ENCODE measurements at regions not wholly inside any gene's neighbourhood (a gene's known extent, or its start where the extent isn't known, plus 50 kb on each side); places are given as distances from the start of the nearest gene placed in this dataset.

GRCh38 chr5:74040811-74041491 is 415.0 kb downstream of the ARHGEF28 start:
- DNase-seq: no peak

GRCh38 chr5:74040065-74040551 is 414.1 kb downstream of the ARHGEF28 start:
- DNase-seq: no peak

GRCh38 chr5:74037321-74037720 is 411.3 kb downstream of the ARHGEF28 start:
- DNase-seq: no peak

GRCh38 chr5:74035521-74035937 is 409.5 kb downstream of the ARHGEF28 start:
- no peak for DNase-seq

GRCh38 chr5:74034733-74035132 is 408.7 kb downstream of the ARHGEF28 start:
- no peak for DNase-seq

- no peak for DNase-seq
These were observed 406.6 kb downstream of the ARHGEF28 start for GRCh38 chr5:74032617-74033016.

GRCh38 chr5:74031536-74031935 is 405.5 kb downstream of the ARHGEF28 start:
- no peak for DNase-seq

- DNase-seq: no peak
These were observed 404.8 kb downstream of the ARHGEF28 start for GRCh38 chr5:74030821-74031220.

- DNase-seq: no peak
These were observed 404.4 kb downstream of the ARHGEF28 start for GRCh38 chr5:74030371-74030770.

GRCh38 chr5:74028976-74029375 is 403.0 kb downstream of the ARHGEF28 start:
- no peak for DNase-seq

- DNase-seq: no peak
These were observed 402.4 kb downstream of the ARHGEF28 start for GRCh38 chr5:74028406-74028805.

GRCh38 chr5:74027732-74028338 is 401.8 kb downstream of the ARHGEF28 start:
- no peak for DNase-seq

GRCh38 chr5:74026310-74026709 is 400.3 kb downstream of the ARHGEF28 start:
- DNase-seq: no peak

GRCh38 chr5:74021126-74021525 is 395.1 kb downstream of the ARHGEF28 start:
- DNase-seq: no peak

GRCh38 chr5:74020503-74020902 is 394.5 kb downstream of the ARHGEF28 start:
- DNase-seq: no peak

GRCh38 chr5:74019923-74020322 is 393.9 kb downstream of the ARHGEF28 start:
- no peak for DNase-seq

- peak; percentile 34 for DNase-seq
These were observed 391.8 kb downstream of the ARHGEF28 start for GRCh38 chr5:74017786-74018211.

- no peak for DNase-seq
These were observed 391.1 kb downstream of the ARHGEF28 start for GRCh38 chr5:74017112-74017511.

- no peak for DNase-seq
These were observed 390.4 kb downstream of the ARHGEF28 start for GRCh38 chr5:74016373-74016772.

- DNase-seq: no peak
These were observed 389.7 kb downstream of the ARHGEF28 start for GRCh38 chr5:74015716-74016115.

GRCh38 chr5:74013222-74013621 is 387.2 kb downstream of the ARHGEF28 start:
- no peak for DNase-seq

GRCh38 chr5:74009502-74009901 is 383.5 kb downstream of the ARHGEF28 start:
- DNase-seq: no peak

GRCh38 chr5:74007193-74007592 is 381.2 kb downstream of the ARHGEF28 start:
- no peak for DNase-seq

- DNase-seq: no peak
These were observed 373.3 kb downstream of the ARHGEF28 start for GRCh38 chr5:73999297-73999696.

GRCh38 chr5:73998489-73998888 is 372.5 kb downstream of the ARHGEF28 start:
- no peak for DNase-seq
